ENCODE measurements at regions not wholly inside any gene's neighbourhood (a gene's known extent, or its start where the extent isn't known, plus 50 kb on each side); places are given as distances from the start of the nearest gene placed in this dataset.

DNA sequence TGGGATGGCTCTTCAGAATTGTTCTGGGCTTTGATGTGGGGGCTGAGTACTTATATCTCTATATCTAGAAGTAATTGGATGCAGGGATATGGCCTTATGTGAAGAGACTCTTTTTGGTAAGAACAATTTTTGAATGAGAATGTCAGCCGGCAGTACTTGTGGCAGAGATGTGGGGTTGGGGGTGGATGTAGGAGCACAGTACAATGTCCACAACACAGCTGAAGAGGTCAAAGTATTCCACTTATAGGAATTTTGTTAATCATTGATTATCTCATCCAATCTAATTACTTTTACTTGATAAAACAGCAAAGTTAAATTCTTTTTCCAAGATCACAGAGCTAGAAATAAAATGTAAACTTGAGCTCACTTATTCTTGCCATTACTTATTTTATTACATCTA is 391.4 kb downstream of the TEX13C start:
- TF ChIP-seq POLR2AphosphoS5 (IDR thresholded peaks at IDR 0.05; ENCODE audit: borderline replicate concordance, low read depth, low read length) (no peak), EZH2 (IDR thresholded peaks at IDR 0.05) (no peak)
